ENCODE measurements at regions not wholly inside any gene's neighbourhood (a gene's known extent, or its start where the extent isn't known, plus 50 kb on each side); places are given as distances from the start of the nearest gene placed in this dataset.

DNA sequence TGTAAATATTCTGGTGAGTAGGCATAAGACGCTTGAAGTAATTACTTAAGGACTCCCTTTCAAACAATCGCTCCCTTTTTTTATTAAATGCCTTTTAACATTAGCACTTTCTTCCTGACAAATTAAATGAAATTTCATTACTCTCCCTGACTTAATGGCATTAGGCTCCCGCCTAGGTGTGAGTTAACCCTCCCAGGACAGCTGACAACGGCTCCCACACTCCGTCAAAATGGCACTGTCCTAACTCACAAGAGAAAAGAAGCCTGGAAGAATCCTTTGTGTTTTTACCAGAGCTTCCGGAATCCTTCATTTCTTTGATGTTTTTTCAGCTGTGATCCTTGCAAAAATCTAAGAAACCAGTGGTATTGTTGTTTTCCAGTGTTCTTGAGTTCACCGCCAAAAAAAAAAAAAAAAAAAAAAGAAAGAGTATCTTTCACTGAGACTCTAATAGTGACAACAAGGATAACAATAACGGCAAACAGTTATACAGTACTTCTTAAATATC lies 861.0 kb upstream of the NR2F2 start:
- H3K4me1 ChIP-seq (ENCODE audit: control insufficient read depth, extremely low read depth, insufficient read depth, low read length), result no peaks in the 10 kb centered on the region
- H3K27ac ChIP-seq (ENCODE audit: control insufficient read depth, insufficient read depth, low read length), result no peak overlapping the region
- no peak for TF ChIP-seq EZH2 (IDR thresholded peaks at IDR 0.05; ENCODE audit: low read length)
- TF ChIP-seq, protein P1, sequence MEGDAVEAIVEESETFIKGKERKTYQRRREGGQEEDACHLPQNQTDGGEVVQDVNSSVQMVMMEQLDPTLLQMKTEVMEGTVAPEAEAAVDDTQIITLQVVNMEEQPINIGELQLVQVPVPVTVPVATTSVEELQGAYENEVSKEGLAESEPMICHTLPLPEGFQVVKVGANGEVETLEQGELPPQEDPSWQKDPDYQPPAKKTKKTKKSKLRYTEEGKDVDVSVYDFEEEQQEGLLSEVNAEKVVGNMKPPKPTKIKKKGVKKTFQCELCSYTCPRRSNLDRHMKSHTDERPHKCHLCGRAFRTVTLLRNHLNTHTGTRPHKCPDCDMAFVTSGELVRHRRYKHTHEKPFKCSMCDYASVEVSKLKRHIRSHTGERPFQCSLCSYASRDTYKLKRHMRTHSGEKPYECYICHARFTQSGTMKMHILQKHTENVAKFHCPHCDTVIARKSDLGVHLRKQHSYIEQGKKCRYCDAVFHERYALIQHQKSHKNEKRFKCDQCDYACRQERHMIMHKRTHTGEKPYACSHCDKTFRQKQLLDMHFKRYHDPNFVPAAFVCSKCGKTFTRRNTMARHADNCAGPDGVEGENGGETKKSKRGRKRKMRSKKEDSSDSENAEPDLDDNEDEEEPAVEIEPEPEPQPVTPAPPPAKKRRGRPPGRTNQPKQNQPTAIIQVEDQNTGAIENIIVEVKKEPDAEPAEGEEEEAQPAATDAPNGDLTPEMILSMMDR (optimal IDR thresholded peaks at IDR 0.05 in 1 of 3, IDR thresholded peaks at IDR 0.05 in 1 of 3, conservative IDR thresholded peaks at IDR 0.05 in 1 of 3; ENCODE audit: extremely low read depth in 1 of 3, insufficient read depth in 2 of 3, low read length in 3 of 3), result no peak
- H3K9me1 ChIP-seq (ENCODE audit: control insufficient read depth, extremely low read depth, insufficient read depth, low read length), result no peaks in the 10 kb centered on the region
- H3K4me3 ChIP-seq (ENCODE audit: control insufficient read depth in 2 of 3, extremely low read depth in 1 of 3, insufficient read depth in 2 of 3, low read depth in 1 of 3, low read length in 3 of 3), result no peak overlapping the region
- H3K27me3 ChIP-seq (ENCODE audit: control insufficient read depth, extremely low read depth, insufficient read depth, low read length), result no peaks in the 10 kb centered on the region
- DNase-seq (ENCODE audit: low read depth, low spot score), result no peak
- H4K20me1 ChIP-seq (ENCODE audit: control insufficient read depth, extremely low read depth, insufficient read depth, low read length), result no peaks in the 10 kb centered on the region
- no peaks in the 10 kb centered on the region for H3K9me3 ChIP-seq (ENCODE audit: control insufficient read depth, low read depth, low read length)
- H3K4me2 ChIP-seq (ENCODE audit: control insufficient read depth, extremely low read depth, insufficient read depth, low read depth, low read length), result no peak overlapping the region
- no peaks in the 10 kb centered on the region for H3K79me2 ChIP-seq (ENCODE audit: control insufficient read depth, insufficient read depth, low read length)
- dilution Hi-C loops (cut with MboI; ENCODE audit: extremely low pct_ligation_motif_present, low sequenced_read_pairs), result no loop called here
- no peak overlapping the region for H2AFZ ChIP-seq (ENCODE audit: control insufficient read depth, low read length)
- H3K9ac ChIP-seq (ENCODE audit: control insufficient read depth, extremely low read depth, insufficient read depth, low read length), result no peak overlapping the region
- FAIRE-seq, result no peak
- no peaks in the 10 kb centered on the region for H3K36me3 ChIP-seq (ENCODE audit: control insufficient read depth in 2 of 2, extremely low read depth in 1 of 2, insufficient read depth in 2 of 2, low read length in 2 of 2)

DNA sequence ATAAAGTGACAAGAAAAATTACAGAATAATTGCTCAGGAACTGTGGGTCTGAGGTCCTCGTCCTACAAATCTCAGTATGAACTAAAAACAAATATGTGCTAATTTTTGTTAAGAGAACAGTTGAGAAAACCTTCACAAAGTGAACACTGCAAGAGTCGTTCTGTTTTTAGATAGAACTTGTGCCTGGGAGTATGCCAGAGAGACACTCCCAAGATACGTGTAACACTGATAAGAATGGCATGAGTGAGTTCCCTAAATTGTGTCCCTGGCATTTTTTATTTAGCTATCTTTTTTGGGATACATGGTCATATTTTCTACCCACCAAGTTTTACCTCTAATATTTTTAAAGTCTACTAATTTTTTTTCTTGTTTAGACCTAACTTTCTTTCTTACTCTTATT lies 860.0 kb upstream of the NR2F2 start:
- Histone ChIP-seq H2AFZ (ENCODE audit: control insufficient read depth, low read length) (no peak overlapping the region), H3K4me1 (ENCODE audit: control insufficient read depth, extremely low read depth, insufficient read depth, low read length) (no peaks in the 10 kb centered on the region), H3K4me3 (ENCODE audit: control insufficient read depth in 2 of 3, extremely low read depth in 1 of 3, insufficient read depth in 2 of 3, low read depth in 1 of 3, low read length in 3 of 3) (no peak overlapping the region), H3K9ac (ENCODE audit: control insufficient read depth, extremely low read depth, insufficient read depth, low read length) (no peak overlapping the region), H3K27ac (ENCODE audit: control insufficient read depth, insufficient read depth, low read length) (no peak overlapping the region), H4K20me1 (ENCODE audit: control insufficient read depth, extremely low read depth, insufficient read depth, low read length) (no peaks in the 10 kb centered on the region), H3K9me1 (ENCODE audit: control insufficient read depth, extremely low read depth, insufficient read depth, low read length) (no peaks in the 10 kb centered on the region), H3K27me3 (ENCODE audit: control insufficient read depth, extremely low read depth, insufficient read depth, low read length) (no peaks in the 10 kb centered on the region), H3K36me3 (ENCODE audit: control insufficient read depth in 2 of 2, extremely low read depth in 1 of 2, insufficient read depth in 2 of 2, low read length in 2 of 2) (no peaks in the 10 kb centered on the region), H3K4me2 (ENCODE audit: control insufficient read depth, extremely low read depth, insufficient read depth, low read depth, low read length) (no peak overlapping the region), H3K9me3 (ENCODE audit: control insufficient read depth, low read depth, low read length) (no peaks in the 10 kb centered on the region), H3K79me2 (ENCODE audit: control insufficient read depth, insufficient read depth, low read length) (no peaks in the 10 kb centered on the region)
- FAIRE-seq (no peak), DNase-seq (ENCODE audit: low read depth, low spot score) (no peak)
- dilution Hi-C loops (cut with MboI; ENCODE audit: extremely low pct_ligation_motif_present, low sequenced_read_pairs), result no loop called here
- TF ChIP-seq EZH2 (IDR thresholded peaks at IDR 0.05; ENCODE audit: low read length), result no peak
- TF ChIP-seq, protein P1 (optimal IDR thresholded peaks at IDR 0.05 in 1 of 3, IDR thresholded peaks at IDR 0.05 in 1 of 3, conservative IDR thresholded peaks at IDR 0.05 in 1 of 3; ENCODE audit: extremely low read depth in 1 of 3, insufficient read depth in 2 of 3, low read length in 3 of 3), result no peak

Measured in keratinocyte (primary cell).